GM19395 (cell line): ENCODE measurements at regions not wholly inside any gene's neighbourhood (a gene's known extent, or its start where the extent isn't known, plus 50 kb on each side); places are given as distances from the start of the nearest gene placed in this dataset.
"Not testable (repeated sequence)": the region's sequence is repeated elsewhere in the genome, so short reads cannot be mapped to it uniquely, and the experiment has no call there.

Source experiments
- ATAC-seq: cut with Tn5 transposase; IDR thresholded peaks from one replicate; pipeline ENCODE4 v1.9.1; 2021; ENCODE audit warnings: mild to moderate bottlenecking, moderate library complexity; ENCODE audit not compliant: unreplicated experiment

- ATAC-seq: peak; percentile 88
Measured at GRCh38 chrX:65451663-65452062, 82.9 kb downstream of the LAS1L start.

- ATAC-seq: no peak
Measured at GRCh38 chrX:65420154-65420553, 114.4 kb downstream of the LAS1L start.

GRCh38 chrX:65407662-65408061, 126.9 kb downstream of the LAS1L start:
- ATAC-seq: not testable (repeated sequence)

GRCh38 chrX:65407157-65407626, 127.4 kb downstream of the LAS1L start:
- no peak for ATAC-seq

- ATAC-seq: no peak
Measured at GRCh38 chrX:65406532-65406931, 128.1 kb downstream of the LAS1L start.

DNA sequence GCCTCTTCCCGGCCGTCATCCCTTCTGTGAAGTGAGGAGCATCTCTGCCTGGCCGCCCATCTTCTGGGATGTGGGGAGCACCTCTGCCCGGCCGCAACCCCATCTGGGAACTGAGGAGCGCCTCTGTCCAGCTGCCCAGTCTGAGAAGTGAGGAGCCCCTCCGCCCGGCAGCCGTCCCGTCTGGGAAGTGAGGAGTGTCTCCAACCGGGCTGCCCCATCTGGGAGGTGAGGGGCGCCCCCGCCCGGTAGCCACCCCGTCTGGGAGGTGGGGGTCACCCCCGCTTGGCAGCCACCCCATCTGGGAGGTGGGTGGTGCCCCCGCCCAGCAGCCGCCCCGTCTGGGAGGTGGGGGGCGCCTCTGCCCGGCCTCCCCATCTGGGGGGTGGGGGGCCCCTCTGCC, 142.3 kb downstream of the LAS1L start:
- no peak for ATAC-seq

- not testable (repeated sequence) for ATAC-seq
Measured at GRCh38 chrX:65389120-65389519, 145.5 kb downstream of the LAS1L start.
